Fibroblast of mammary gland (primary cell): ENCODE measurements at regions not wholly inside any gene's neighbourhood (a gene's known extent, or its start where the extent isn't known, plus 50 kb on each side); places are given as distances from the start of the nearest gene placed in this dataset.
"Not testable (repeated sequence)": the region's sequence is repeated elsewhere in the genome, so short reads cannot be mapped to it uniquely, and the experiment has no call there.

Experiments
- DNase-seq: peaks from one replicate; pipeline ENCODE4 v3.0.0-alpha.2; 2010; ENCODE audit warnings: low read depth
- H3K4me3 ChIP-seq: 2 replicates; pipeline ENCODE4 v1.5.1; 2011; ENCODE audit warnings: low read depth, mild to moderate bottlenecking, low read length, moderate library complexity; ENCODE audit not compliant: control insufficient read depth
- CTCF ChIP-seq: conservative IDR thresholded peaks from 2 replicates; pipeline ENCODE4 v1.5.1; 2011; ENCODE audit warnings: low read depth, low read length, inconsistent platforms; ENCODE audit not compliant: control insufficient read depth, insufficient read depth

- DNase-seq: no peak
- no peak for TF ChIP-seq CTCF
- no peak overlapping the region for H3K4me3 ChIP-seq
Observed at GRCh38 chr6:141393405-141394124, 739.2 kb upstream of the GJE1 start.

DNA sequence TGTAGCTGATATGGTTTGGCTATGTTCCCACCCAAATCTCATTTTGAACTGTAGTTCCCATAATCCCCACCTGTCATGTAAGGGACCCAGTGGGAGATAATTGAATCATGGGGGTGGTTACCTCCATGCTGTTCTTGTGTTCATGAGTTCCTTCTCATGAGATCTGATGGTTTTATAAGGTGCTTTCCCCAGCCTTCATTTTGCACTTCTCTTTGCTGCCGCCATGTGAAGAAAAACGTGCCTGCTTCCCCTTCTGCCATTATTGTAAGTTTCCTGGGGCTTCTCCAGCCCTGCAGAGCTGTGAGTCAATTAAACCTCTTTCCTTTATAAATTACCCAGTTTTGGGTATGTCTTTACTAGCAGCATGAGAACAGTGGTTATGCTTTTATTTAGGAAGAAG, 741.6 kb upstream of the GJE1 start:
- not testable (repeated sequence) for DNase-seq, H3K4me3 ChIP-seq

DNA sequence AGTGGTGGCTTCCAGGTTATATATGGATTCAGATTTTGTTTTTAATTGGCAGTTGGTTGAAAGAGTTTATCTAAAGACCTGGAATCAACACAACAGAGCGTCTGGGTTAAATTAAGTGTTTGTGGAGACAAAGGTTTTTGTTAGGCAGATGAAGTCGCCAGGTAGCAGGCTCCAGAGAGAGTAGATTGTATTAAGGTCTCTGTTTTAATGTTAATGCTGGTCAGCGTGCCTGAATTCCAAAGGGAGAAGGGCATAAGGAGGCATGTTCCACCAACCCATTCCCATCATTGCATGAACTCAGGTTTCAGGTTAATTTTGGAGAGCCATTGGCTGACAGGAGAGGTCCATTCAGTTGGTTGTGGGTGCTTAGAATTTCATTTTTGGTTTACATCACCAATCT, 744.1 kb upstream of the GJE1 start:
- TF ChIP-seq CTCF: no peak
- no peak overlapping the region for H3K4me3 ChIP-seq
- DNase-seq: no peak

DNA sequence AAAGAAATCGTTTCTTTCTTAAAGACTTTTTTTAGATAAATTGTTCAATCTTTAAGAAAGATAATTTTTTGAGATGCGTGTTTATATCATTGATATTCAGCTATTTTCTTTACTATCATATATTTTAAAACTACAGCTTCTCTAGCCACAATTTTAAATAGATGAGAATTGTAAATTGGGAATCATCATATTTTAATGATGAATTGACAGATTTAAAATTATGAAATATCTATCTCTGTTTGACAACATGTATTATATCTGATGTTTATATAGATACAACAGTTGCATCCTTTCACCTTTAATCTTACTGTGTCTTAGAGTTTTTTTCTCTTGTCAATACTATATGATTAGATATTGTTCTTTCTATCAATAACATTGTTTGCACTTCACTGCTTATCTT, 762.3 kb upstream of the GJE1 start:
- TF ChIP-seq CTCF: no peak
- H3K4me3 ChIP-seq: no peak overlapping the region
- no peak for DNase-seq

DNA sequence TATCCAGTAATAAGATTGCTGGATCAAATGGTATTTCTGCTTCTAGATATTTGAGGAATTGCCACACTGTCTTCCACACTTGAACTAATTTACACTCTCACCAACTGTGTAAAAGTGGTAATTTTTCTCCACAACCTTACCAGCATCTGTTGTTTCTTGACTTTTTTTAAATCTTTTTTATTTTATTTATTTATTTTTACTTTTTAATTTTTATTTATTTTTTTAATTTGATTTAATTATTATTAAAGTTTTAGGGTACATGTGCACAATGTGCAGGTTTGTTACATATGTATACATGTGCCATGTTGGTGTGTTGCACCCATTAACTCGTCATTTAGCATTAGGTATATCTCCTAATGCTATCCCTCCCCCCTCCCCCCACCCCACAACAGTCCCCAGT, 765.9 kb upstream of the GJE1 start:
- not testable (repeated sequence) for DNase-seq

GRCh38 chr6:141364694-141365093, 768.0 kb upstream of the GJE1 start:
- DNase-seq: no peak
- H3K4me3 ChIP-seq: no peak overlapping the region
- no peak for TF ChIP-seq CTCF

More for the DNA sequence above, 765.9 kb upstream of the GJE1 start:
- not testable (repeated sequence) for H3K4me3 ChIP-seq

GRCh38 chr6:141364232-141364631, 768.5 kb upstream of the GJE1 start:
- TF ChIP-seq CTCF: no peak
- DNase-seq: no peak

DNA sequence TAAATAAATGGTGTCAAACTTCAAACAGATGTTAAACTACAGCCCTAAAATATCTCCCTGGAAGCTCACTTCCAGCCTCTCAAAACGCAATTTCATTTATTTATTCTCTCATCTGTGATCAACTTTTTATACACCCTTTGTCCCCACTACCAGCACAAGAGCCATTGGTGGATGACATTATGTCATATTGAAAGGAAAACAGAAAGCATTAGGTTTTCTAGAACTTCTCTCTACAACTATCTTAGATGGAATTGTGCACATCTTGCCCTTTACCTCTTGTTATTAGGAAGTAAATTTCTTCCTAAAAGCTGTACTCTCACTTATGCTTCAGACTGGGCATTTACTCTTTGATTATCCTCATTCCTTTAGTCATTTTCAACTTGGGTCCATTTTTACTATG, 771.2 kb upstream of the GJE1 start:
- TF ChIP-seq CTCF: no peak

More at GRCh38 chr6:141364232-141364631, 768.5 kb upstream of the GJE1 start:
- no peak overlapping the region for H3K4me3 ChIP-seq

More for the DNA sequence above, 771.2 kb upstream of the GJE1 start:
- no peak for DNase-seq
- H3K4me3 ChIP-seq: no peak overlapping the region
